Panc1 (cell line): ENCODE measurements at regions not wholly inside any gene's neighbourhood (a gene's known extent, or its start where the extent isn't known, plus 50 kb on each side); places are given as distances from the start of the nearest gene placed in this dataset.

ENCODE experiments used
- ATAC-seq: fragments of 200-7000 bp; cut with Tn5 transposase; 2 replicates; pipeline ENCODE4 v1.9.1; 2020; ENCODE audit warnings: mild to moderate bottlenecking, moderate library complexity
- BruUV-seq: library from RNA; stranded (reverse); fragments of 400-500 nt; replicated peaks from 2 replicates; lab custom pipeline; 2021; lab: Mats Ljungman, UMichigan
- CTCF ChIA-PET: fragments of 300-600 bp; sonication (Branson Sonifier 250); formaldehyde crosslinking; loops from one replicate; lab custom pipeline; 2022; ENCODE audit warnings: antibody characterized with exemption; lab: Charles Lee
- POLR2A ChIA-PET: fragments of 300-600 bp; sonication (Branson Sonifier 250); formaldehyde crosslinking; loops from one replicate; lab custom pipeline; 2022; ENCODE audit warnings: antibody characterized with exemption; lab: Charles Lee
- DNase-seq: peaks from one replicate; pipeline ENCODE4 v3.0.0-alpha.2; 2010; ENCODE audit warnings: low read depth, low spot score
- H3K27ac ChIP-seq: 2 replicates; pipeline ENCODE4 v1.5.1; 2011; ENCODE audit warnings: mild to moderate bottlenecking, low read length, inconsistent platforms
- H3K27me3 ChIP-seq: fragments of 200-500 bp; sonication (Bioruptor generic); 2 replicates; pipeline ENCODE4 v1.6.0; 2014; ENCODE audit warnings: low read length, inconsistent platforms; ENCODE audit not compliant: control insufficient read depth, insufficient read depth
- H3K36me3 ChIP-seq: fragments of 200-500 bp; sonication (Bioruptor generic); 2 replicates; pipeline ENCODE4 v1.5.1; 2014; ENCODE audit warnings: inconsistent platforms, mild to moderate bottlenecking, low read length, moderate library complexity; ENCODE audit not compliant: control insufficient read depth, insufficient read depth
- H3K4me1 ChIP-seq: 2 replicates; pipeline ENCODE4 v1.5.1; 2011; ENCODE audit warnings: inconsistent platforms, mild to moderate bottlenecking, low read length, moderate library complexity; ENCODE audit not compliant: control insufficient read depth, insufficient read depth
- H3K4me3 ChIP-seq, 2 experiments: 2 replicates each; pipeline ENCODE4 v1.5.1; 2011 to 2012; ENCODE audit warnings: low read depth in 2 of 2, low read length in 2 of 2, mild to moderate bottlenecking in 2 of 2, inconsistent platforms in 1 of 2, moderate library complexity in 1 of 2
- H3K9me3 ChIP-seq: fragments of 200-500 bp; sonication (Bioruptor generic); 2 replicates; pipeline ENCODE4 v1.5.1; 2014; ENCODE audit warnings: low read depth, mild to moderate bottlenecking, inconsistent platforms, low read length, moderate library complexity; ENCODE audit not compliant: control insufficient read depth, insufficient read depth
- CTCF ChIP-seq: fragments of 450-650 bp; IDR thresholded peaks from 2 replicates; pipeline ENCODE4 v1.5.1; 2017; ENCODE audit warnings: mild to moderate bottlenecking
- POLR2AphosphoS5 ChIP-seq: IDR thresholded peaks from 2 replicates; pipeline ENCODE4 v1.6.1; 2012; ENCODE audit warnings: mild to moderate bottlenecking, low read depth, low read length, moderate library complexity
- REST ChIP-seq, 2 experiments: IDR thresholded peaks; 2 replicates each; pipeline ENCODE4 v1.6.1; 2011 to 2012; ENCODE audit warnings: low read depth in 2 of 2, control low read depth in 1 of 2, low read length in 1 of 2, mild to moderate bottlenecking in 1 of 2, moderate library complexity in 1 of 2; ENCODE audit not compliant: insufficient read depth in 1 of 2
- SIN3A ChIP-seq: IDR thresholded peaks from 2 replicates; pipeline ENCODE4 v1.6.1; 2012; ENCODE audit warnings: low read depth, mild to moderate bottlenecking, low read length, moderate library complexity, borderline replicate concordance; ENCODE audit not compliant: insufficient read depth
- TCF7L2 ChIP-seq: IDR thresholded peaks from 2 replicates; pipeline ENCODE4 v1.6.1; 2011; ENCODE audit warnings: mild to moderate bottlenecking, low read depth, low read length, inconsistent platforms
- in situ Hi-C: cut with HindIII; loops from 2 replicates; pipeline ENCODE4 v1.10.0; 2016; ENCODE audit warnings: low sequenced_read_pairs, low pct_unique_long_range_greater_than_20kb
- intact Hi-C: fragments of 100-400 bp; cut with micrococcal nuclease; formaldehyde crosslinking; loops from one replicate; pipeline ENCODE4 v1.10.0; 2022; ENCODE audit not compliant: unreplicated experiment

GRCh38 chr7:85462671-85463070 is 275.8 kb upstream of the SEMA3D start:
- POLR2A ChIA-PET = interaction anchor here (0.6 kb wide), 1 partner anchor 18 kb away, joined by 3 read pairs; no protein-coding TSS in a partner anchor
- Histone ChIP-seq H3K9me3 (no peaks in the 10 kb centered on the region), H3K27me3 (no peaks in the 10 kb centered on the region), H3K4me1 (no peaks in the 10 kb centered on the region), H3K4me3 (no peak overlapping the region), H3K27ac (no peak overlapping the region), H3K36me3 (no peaks in the 10 kb centered on the region)
- BruUV-seq = no TSS peak
- in situ Hi-C loops (no loop called here), intact Hi-C loops (loop anchor here (5.0 to 10.0 kb wide), 2 partner anchors 270 to 418 kb away; no protein-coding TSS in a partner anchor)
- no peak for TF ChIP-seq SIN3A
- no peak for TF ChIP-seq CTCF
- TF ChIP-seq POLR2AphosphoS5 = no peak
- no peak for TF ChIP-seq TCF7L2
- no peak for TF ChIP-seq REST (IDR thresholded peaks at IDR 0.05; ENCODE audit: insufficient read depth in 1 of 2, low read depth in 2 of 2, low read length in 1 of 2)
- ATAC-seq = no peak
- no peak for DNase-seq
- CTCF ChIA-PET = interaction anchor here (1.0 kb wide), 1 partner anchor 420 kb away, joined by 4 read pairs; no protein-coding TSS in a partner anchor

GRCh38 chr7:85457911-85458310 is 271.1 kb upstream of the SEMA3D start:
- no peak for ATAC-seq
- intact Hi-C loops (no loop called here), in situ Hi-C loops (no loop called here)
- TF ChIP-seq CTCF (no peak), TCF7L2 (no peak), POLR2AphosphoS5 (no peak), REST (IDR thresholded peaks at IDR 0.05; ENCODE audit: insufficient read depth in 1 of 2, low read depth in 2 of 2, low read length in 1 of 2) (no peak), SIN3A (no peak)
- H3K4me1 ChIP-seq = no peaks in the 10 kb centered on the region
- POLR2A ChIA-PET = no interaction called here
- no peaks in the 10 kb centered on the region for H3K27me3 ChIP-seq
- no peak for DNase-seq
- no peaks in the 10 kb centered on the region for H3K36me3 ChIP-seq
- CTCF ChIA-PET = no interaction called here
- H3K4me3 ChIP-seq = no peak overlapping the region
- no peaks in the 10 kb centered on the region for H3K9me3 ChIP-seq
- no peak overlapping the region for H3K27ac ChIP-seq
- no TSS peak for BruUV-seq
